Loucy (cell line): ENCODE measurements at regions not wholly inside any gene's neighbourhood (a gene's known extent, or its start where the extent isn't known, plus 50 kb on each side); places are given as distances from the start of the nearest gene placed in this dataset.

ENCODE experiments used
- H2AFZ ChIP-seq: fragments of 200-600 bp; sonication (generic); 2 replicates; pipeline ENCODE4 v1.6.0; 2016; ENCODE audit warnings: antibody characterized with exemption, mild to moderate bottlenecking, low read length, moderate library complexity
- H3F3A ChIP-seq: fragments of 200-600 bp; 2 replicates; pipeline ENCODE4 v1.6.0; 2016; ENCODE audit warnings: antibody characterized with exemption, low read depth, mild to moderate bottlenecking
- H3K27me3 ChIP-seq: fragments of 200-600 bp; sonication (generic); 2 replicates; pipeline ENCODE4 v1.6.1; 2014; ENCODE audit warnings: low read length, mild to moderate bottlenecking; ENCODE audit not compliant: insufficient read depth, poor library complexity, severe bottlenecking
- H3K36me3 ChIP-seq: fragments of 200-600 bp; sonication (generic); 2 replicates; pipeline ENCODE4 v1.6.1; 2016; ENCODE audit warnings: low read length; ENCODE audit not compliant: insufficient read depth
- H3K4me1 ChIP-seq: fragments of 200-600 bp; sonication (generic); 2 replicates; pipeline ENCODE4 v1.5.1; 2014; ENCODE audit warnings: low read length, mild to moderate bottlenecking; ENCODE audit not compliant: insufficient read depth, poor library complexity, severe bottlenecking
- H3K4me2 ChIP-seq: fragments of 200-600 bp; sonication (generic); 2 replicates; pipeline ENCODE4 v1.6.0; 2014; ENCODE audit warnings: antibody characterized with exemption, low read length, low read depth, mild to moderate bottlenecking; ENCODE audit not compliant: poor library complexity, severe bottlenecking
- H3K4me3 ChIP-seq: fragments of 200-600 bp; sonication (generic); 2 replicates; pipeline ENCODE4 v1.5.1; 2014; ENCODE audit warnings: low read length, mild to moderate bottlenecking, mixed read lengths; ENCODE audit not compliant: poor library complexity, severe bottlenecking
- H3K79me2 ChIP-seq: fragments of 200-600 bp; sonication (generic); 2 replicates; pipeline ENCODE4 v1.6.1; 2014; ENCODE audit warnings: low read length; ENCODE audit not compliant: insufficient read depth
- H3K9ac ChIP-seq: fragments of 200-600 bp; sonication (generic); 2 replicates; pipeline ENCODE4 v1.6.0; 2014; ENCODE audit warnings: mild to moderate bottlenecking, low read depth, low read length, moderate library complexity; ENCODE audit not compliant: poor library complexity, severe bottlenecking
- H3K9me2 ChIP-seq: fragments of 200-600 bp; sonication (generic); replicated peaks from 2 replicates; pipeline ENCODE4 v1.6.1; 2016; ENCODE audit warnings: low read depth, low read length, mixed read lengths
- H3K9me3 ChIP-seq: fragments of 200-600 bp; sonication (generic); 2 replicates; pipeline ENCODE4 v1.6.1; 2014; ENCODE audit warnings: mild to moderate bottlenecking, antibody characterized with exemption, low read length, low read depth; ENCODE audit not compliant: insufficient read depth
- H4K20me1 ChIP-seq: fragments of 200-600 bp; sonication (generic); 2 replicates; pipeline ENCODE4 v1.6.0; 2014; ENCODE audit warnings: antibody characterized with exemption, low read length, mild to moderate bottlenecking; ENCODE audit not compliant: insufficient read depth, poor library complexity, severe bottlenecking
- EZH2phosphoT487 ChIP-seq: fragments of 200-600 bp; IDR thresholded peaks from 2 replicates; pipeline ENCODE4 v1.6.1; 2018; ENCODE audit warnings: antibody characterized with exemption, mild to moderate bottlenecking, moderate library complexity, borderline replicate concordance
- TF ChIP-seq, protein P1 (sequence below): fragments of 200-600 bp; sonication (generic); conservative IDR thresholded peaks from 2 replicates; pipeline ENCODE4 v1.5.1; 2014; ENCODE audit warnings: mild to moderate bottlenecking, antibody characterized with exemption, low read length

DNA sequence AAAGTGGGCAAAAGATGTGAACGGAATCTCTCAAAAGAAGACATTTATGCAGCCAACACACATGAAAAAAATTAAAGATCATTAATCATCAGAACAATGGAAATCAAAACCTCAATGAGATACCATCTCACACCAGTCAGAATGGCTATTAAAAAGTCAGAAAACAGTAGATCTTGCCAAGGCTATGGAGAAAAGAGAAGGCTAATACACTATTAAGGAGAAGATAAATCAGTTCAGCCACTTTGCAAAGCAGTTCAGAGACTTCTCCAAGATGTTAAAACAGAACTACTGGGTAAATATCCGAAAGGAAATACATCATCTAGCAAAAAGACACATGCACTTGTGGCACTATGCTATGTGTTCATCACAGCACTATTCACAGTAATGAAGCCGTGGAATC lies 388.2 kb upstream of the LUZP2 start:
- no peaks in the 10 kb centered on the region for H3K4me1 ChIP-seq
- no peaks in the 10 kb centered on the region for H3K36me3 ChIP-seq
- no peak overlapping the region for H3K9ac ChIP-seq
- H3K9me3 ChIP-seq: peaks cover 8% of the 10 kb centered on the region; the same call in 1 of the 2 replicates
- no peaks in the 10 kb centered on the region for H3K27me3 ChIP-seq
- TF ChIP-seq EZH2phosphoT487: no peak
- no peaks in the 10 kb centered on the region for H4K20me1 ChIP-seq
- H3F3A ChIP-seq: no peaks in the 10 kb centered on the region
- no peak overlapping the region for H3K4me3 ChIP-seq
- H2AFZ ChIP-seq: no peak overlapping the region
- H3K4me2 ChIP-seq: no peak overlapping the region
- H3K79me2 ChIP-seq: no peaks in the 10 kb centered on the region
- H3K9me2 ChIP-seq: no peaks in the 10 kb centered on the region

DNA sequence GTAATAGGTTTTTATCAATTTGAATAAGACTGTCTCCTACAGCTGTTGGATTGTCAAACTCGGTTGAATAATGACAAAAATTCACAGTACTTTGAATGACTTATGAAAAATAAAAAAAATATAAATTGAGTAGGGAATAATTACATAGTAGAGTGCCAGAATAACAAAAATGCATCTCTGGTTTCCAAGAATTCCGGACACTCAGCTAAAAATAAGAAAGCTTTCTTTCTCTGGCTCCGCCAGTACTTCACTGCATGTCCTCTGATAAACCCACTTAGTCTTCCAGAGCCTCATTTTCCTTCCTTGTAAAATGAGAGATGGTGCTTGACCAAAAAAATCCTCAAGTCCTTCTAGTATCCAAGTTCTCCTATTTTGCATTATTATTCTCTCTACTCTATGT lies 374.6 kb upstream of the LUZP2 start:
- Histone ChIP-seq H3K9me2 (no peaks in the 10 kb centered on the region), H3K9me3 (no peaks in the 10 kb centered on the region), H3K4me1 (no peaks in the 10 kb centered on the region), H3K9ac (no peak overlapping the region), H4K20me1 (no peaks in the 10 kb centered on the region), H3K4me2 (no peak overlapping the region), H3K79me2 (no peaks in the 10 kb centered on the region), H3K36me3 (no peaks in the 10 kb centered on the region), H3K4me3 (no peak overlapping the region), H2AFZ (no peak overlapping the region), H3K27me3 (no peaks in the 10 kb centered on the region), H3F3A (no peaks in the 10 kb centered on the region)
- TF ChIP-seq EZH2phosphoT487: no peak
- TF ChIP-seq, protein P1, sequence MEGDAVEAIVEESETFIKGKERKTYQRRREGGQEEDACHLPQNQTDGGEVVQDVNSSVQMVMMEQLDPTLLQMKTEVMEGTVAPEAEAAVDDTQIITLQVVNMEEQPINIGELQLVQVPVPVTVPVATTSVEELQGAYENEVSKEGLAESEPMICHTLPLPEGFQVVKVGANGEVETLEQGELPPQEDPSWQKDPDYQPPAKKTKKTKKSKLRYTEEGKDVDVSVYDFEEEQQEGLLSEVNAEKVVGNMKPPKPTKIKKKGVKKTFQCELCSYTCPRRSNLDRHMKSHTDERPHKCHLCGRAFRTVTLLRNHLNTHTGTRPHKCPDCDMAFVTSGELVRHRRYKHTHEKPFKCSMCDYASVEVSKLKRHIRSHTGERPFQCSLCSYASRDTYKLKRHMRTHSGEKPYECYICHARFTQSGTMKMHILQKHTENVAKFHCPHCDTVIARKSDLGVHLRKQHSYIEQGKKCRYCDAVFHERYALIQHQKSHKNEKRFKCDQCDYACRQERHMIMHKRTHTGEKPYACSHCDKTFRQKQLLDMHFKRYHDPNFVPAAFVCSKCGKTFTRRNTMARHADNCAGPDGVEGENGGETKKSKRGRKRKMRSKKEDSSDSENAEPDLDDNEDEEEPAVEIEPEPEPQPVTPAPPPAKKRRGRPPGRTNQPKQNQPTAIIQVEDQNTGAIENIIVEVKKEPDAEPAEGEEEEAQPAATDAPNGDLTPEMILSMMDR: no peak

DNA sequence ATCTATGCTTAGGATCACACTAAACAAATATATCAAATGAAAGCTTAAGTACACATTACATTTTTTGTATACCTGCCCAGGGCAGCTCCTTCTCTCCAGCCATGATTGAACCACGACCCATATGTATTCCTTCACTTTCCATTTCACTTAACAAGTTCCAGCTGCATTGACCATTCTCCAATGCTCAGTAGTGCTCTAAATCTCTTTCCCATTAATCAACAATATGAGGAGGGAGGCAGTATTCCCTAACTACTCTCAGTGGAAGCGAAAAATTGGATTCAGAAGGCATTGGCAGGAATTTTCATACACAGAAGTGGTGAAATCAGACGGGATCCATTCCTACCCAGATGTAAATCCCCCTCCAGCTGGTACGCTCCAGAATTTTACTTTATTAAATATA lies 372.0 kb upstream of the LUZP2 start:
- Histone ChIP-seq H3K9ac (no peak overlapping the region), H3K4me3 (no peak overlapping the region)
- TF ChIP-seq, protein P1: no peak
- no peak for TF ChIP-seq EZH2phosphoT487

DNA sequence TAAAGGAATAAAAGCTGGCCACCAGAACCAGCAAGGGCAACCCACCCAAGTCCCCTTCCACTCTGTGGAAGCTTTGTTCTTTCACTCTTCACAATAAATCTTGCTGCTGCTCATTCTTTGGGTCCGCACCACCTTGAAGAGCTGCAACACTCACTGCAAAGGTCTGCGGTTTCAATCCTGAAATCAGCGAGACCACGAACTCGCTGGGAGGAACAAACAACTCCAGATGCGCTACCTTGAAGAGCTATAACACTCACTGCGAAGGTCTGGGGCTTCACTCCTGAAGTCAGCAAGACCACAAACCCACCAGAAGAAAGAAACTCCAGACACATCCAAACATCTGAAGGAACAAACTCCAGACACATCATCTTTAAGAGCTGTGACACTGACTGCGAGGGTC lies 365.2 kb upstream of the LUZP2 start:
- H3K9me2 ChIP-seq: no peaks in the 10 kb centered on the region
- H3K4me1 ChIP-seq: no peaks in the 10 kb centered on the region
- no peak overlapping the region for H3K9ac ChIP-seq
- H3K4me2 ChIP-seq: no peak overlapping the region
- no peaks in the 10 kb centered on the region for H3F3A ChIP-seq
- no peaks in the 10 kb centered on the region for H3K27me3 ChIP-seq
- H2AFZ ChIP-seq: no peak overlapping the region
- no peaks in the 10 kb centered on the region for H3K9me3 ChIP-seq
- H3K79me2 ChIP-seq: no peaks in the 10 kb centered on the region
- no peak overlapping the region for H3K4me3 ChIP-seq
- TF ChIP-seq EZH2phosphoT487: no peak
- TF ChIP-seq, protein P1: no peak
- no peaks in the 10 kb centered on the region for H4K20me1 ChIP-seq
- no peaks in the 10 kb centered on the region for H3K36me3 ChIP-seq

More for the DNA sequence above, 372.0 kb upstream of the LUZP2 start:
- H3F3A ChIP-seq: no peaks in the 10 kb centered on the region
- H4K20me1 ChIP-seq: no peaks in the 10 kb centered on the region
- no peaks in the 10 kb centered on the region for H3K36me3 ChIP-seq
- no peaks in the 10 kb centered on the region for H3K9me2 ChIP-seq
- H3K79me2 ChIP-seq: no peaks in the 10 kb centered on the region
- H2AFZ ChIP-seq: no peak overlapping the region
- no peaks in the 10 kb centered on the region for H3K27me3 ChIP-seq
- no peaks in the 10 kb centered on the region for H3K4me1 ChIP-seq
- H3K4me2 ChIP-seq: no peak overlapping the region
- no peaks in the 10 kb centered on the region for H3K9me3 ChIP-seq
